GM12892 (cell line): ENCODE measurements at regions not wholly inside any gene's neighbourhood (a gene's known extent, or its start where the extent isn't known, plus 50 kb on each side); places are given as distances from the start of the nearest gene placed in this dataset.

Experiments
- DNase-seq: peaks from one replicate; pipeline ENCODE4 v3.0.0; 2011; ENCODE audit not compliant: insufficient read length
- FAIRE-seq: peaks from 2 replicates; lab custom pipeline; 2011; peaks lifted over from hg19 to GRCh38; lab: Jason Lieb, UNC
- POLR2A ChIP-seq: IDR thresholded peaks from 2 replicates; pipeline ENCODE4 v1.6.1; 2011; ENCODE audit warnings: low read depth, low read length, control low read depth
- POLR2AphosphoS5 ChIP-seq: IDR thresholded peaks from 2 replicates; pipeline ENCODE4 v1.6.1; 2011; ENCODE audit warnings: low read depth, low read length, control low read depth
- TAF1 ChIP-seq: IDR thresholded peaks from 2 replicates; pipeline ENCODE4 v1.6.1; 2011; ENCODE audit warnings: low read depth, mild to moderate bottlenecking, control low read depth, low read length, borderline replicate concordance

GRCh38 chr11:70876685-70877084 is 375.7 kb downstream of the SHANK2 start:
- FAIRE-seq: no peak
- DNase-seq: no peak
- TF ChIP-seq POLR2A (no peak), TAF1 (no peak), POLR2AphosphoS5 (no peak)

DNA sequence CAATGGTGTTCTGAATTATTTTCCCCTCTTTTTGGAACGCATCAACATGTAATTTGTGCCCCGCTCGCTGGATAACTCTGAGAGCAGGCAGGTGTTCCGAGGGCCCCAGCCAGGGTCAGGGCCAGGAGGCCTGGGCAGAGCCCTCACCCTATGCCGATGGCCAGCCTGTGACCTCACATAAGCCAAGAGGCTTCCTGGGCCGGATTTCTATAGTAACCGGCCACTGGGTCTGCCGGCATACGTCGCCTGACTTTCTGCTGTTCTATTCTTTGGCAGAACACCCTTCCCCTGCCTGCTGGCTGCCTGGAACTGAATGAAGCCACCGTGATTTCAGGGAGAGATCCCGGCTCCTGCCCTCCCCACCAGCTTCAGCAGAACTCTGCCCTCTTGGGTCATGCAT is 375.2 kb downstream of the SHANK2 start:
- DNase-seq (no peak), FAIRE-seq (no peak)
- TF ChIP-seq POLR2A: no peak
- no peak for TF ChIP-seq POLR2AphosphoS5
- TF ChIP-seq TAF1: no peak

DNA sequence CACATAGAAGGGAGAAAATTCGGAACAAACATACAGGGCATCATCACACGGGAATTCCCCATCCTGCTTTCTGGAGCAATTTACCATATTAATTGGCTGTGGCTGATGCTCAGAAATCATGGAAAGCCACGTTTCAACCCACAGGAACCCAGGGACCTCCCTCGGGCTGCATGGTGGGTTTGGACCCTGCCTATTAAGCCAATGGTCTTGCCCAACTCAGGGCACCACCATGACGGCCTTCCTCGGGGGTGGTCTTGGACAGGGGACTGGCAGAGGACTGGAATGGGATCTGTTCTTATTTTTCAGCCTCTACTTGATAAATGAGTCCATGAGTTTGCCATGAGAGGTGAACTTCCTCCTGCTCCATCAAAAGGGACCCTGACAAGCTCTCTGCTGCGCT is 374.0 kb downstream of the SHANK2 start:
- no peak for FAIRE-seq
- TF ChIP-seq POLR2AphosphoS5: no peak
- no peak for TF ChIP-seq POLR2A
- TF ChIP-seq TAF1: no peak
- no peak for DNase-seq

DNA sequence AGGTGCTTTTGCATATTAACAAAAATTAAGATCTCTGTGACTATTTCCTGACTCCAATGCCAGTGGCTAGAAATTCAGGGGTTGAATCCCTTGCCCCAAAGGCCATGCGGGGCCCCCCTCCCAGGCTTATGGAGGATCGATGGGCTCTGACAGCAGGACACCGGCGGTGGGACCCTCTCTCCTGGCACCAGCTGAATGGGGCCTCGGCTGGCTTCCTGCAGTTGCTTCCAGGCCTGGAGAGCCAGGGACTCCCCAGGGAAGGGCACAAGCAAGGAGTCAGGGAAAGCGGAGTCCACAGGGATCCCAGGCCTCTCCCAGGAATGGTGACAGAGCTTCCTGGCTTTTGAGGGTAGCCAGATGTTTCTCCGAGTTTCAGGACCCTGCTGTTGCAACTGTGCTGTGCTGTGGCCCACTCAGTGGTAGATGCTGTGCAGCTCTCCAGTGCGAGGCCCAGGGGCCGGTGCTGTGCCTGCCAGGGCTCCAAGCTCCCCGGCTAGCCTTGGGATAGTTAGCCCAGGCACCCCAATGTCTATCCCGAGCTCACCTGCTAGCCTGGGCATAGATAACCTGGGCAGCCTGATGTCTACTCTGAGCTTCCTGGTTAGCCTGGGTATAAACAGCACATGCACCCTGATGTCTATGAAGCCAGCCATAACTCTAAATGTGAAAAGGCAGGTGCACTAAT is 372.6 kb downstream of the SHANK2 start:
- no peak for DNase-seq
- FAIRE-seq: no peak
- TF ChIP-seq TAF1 (no peak), POLR2AphosphoS5 (no peak), POLR2A (no peak)

DNA sequence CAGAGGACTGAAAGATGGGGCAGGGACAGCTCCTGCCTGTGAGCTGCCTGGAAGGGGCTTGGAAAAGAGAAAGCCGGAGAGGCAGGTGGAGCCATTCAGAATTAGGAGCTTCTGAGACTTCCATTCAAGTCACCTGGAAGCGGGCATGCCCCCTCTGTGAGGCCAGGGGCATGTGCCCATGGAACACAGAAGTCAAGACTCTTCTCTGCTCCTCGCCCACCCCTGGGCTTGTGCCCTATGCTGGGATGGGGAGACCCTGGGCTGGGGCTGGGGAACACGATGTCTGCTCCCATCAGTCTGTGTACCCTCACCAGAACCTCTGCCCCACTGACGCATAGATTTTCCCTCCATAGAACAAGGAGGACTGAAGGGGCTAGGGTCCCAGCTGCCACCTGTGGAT is 372.0 kb downstream of the SHANK2 start:
- FAIRE-seq (no peak), DNase-seq (no peak)
- TF ChIP-seq POLR2AphosphoS5: no peak
- no peak for TF ChIP-seq POLR2A
- no peak for TF ChIP-seq TAF1

DNA sequence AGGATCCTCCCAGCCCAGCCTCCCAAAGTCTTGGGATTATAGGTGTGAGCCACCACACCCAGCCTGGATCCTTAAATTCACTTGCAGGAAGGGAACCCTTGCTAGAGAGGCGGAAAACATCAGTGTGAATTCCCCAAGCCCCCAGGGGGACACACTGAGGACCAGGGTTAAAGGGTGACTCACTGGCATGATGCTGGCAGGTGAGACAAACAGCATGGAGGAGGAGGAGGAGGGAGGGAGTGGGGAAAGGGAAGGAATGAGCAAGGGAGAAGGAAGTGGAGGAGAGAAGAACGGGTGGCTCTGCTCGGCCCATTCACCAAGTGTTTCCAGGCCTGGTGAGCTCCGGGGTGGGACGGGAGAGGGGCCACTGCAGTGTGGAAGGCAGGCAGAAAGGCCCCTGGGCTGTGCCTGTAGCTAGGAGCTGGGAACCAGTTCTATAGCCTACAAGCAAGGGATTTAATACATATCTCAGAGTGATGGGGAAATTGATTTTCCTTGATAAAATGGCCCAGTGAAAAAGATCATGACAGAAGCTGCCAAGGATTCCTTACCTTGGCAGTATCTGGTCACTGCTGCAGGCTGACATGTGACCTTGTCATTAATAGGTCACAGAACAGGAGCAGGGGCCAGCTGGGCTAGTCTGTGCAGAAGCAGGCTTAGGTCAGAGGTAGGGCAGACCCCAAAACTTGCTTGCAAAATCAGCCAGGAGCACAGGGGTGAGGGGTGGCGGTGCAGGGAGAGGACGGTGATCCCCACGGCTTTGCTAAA is 370.2 kb downstream of the SHANK2 start:
- FAIRE-seq (no peak), DNase-seq (no peak)
- TF ChIP-seq POLR2A: no peak
- TF ChIP-seq POLR2AphosphoS5: no peak
- no peak for TF ChIP-seq TAF1

- no peak for FAIRE-seq
- TF ChIP-seq TAF1: no peak
- no peak for TF ChIP-seq POLR2A
- no peak for TF ChIP-seq POLR2AphosphoS5
- no peak for DNase-seq
Observed at GRCh38 chr11:70882716-70883085, 369.7 kb downstream of the SHANK2 start.

GRCh38 chr11:70883323-70883940 is 368.9 kb downstream of the SHANK2 start:
- TF ChIP-seq TAF1 (no peak), POLR2A (no peak), POLR2AphosphoS5 (no peak)
- DNase-seq (no peak), FAIRE-seq (no peak)

- DNase-seq: no peak
Observed at GRCh38 chr11:70883973-70884623, 368.3 kb downstream of the SHANK2 start.

GRCh38 chr11:70885281-70886231 is 366.8 kb downstream of the SHANK2 start:
- TF ChIP-seq TAF1 (no peak), POLR2AphosphoS5 (no peak), POLR2A (no peak)
- FAIRE-seq (no peak), DNase-seq (no peak)

More at GRCh38 chr11:70883973-70884623, 368.3 kb downstream of the SHANK2 start:
- TF ChIP-seq POLR2A: no peak
- TF ChIP-seq POLR2AphosphoS5: no peak
- no peak for TF ChIP-seq TAF1
- FAIRE-seq: no peak

GRCh38 chr11:70886256-70886655 is 366.1 kb downstream of the SHANK2 start:
- DNase-seq: no peak
- TF ChIP-seq POLR2AphosphoS5 (no peak), POLR2A (no peak), TAF1 (no peak)
- no peak for FAIRE-seq
